ENCODE measurements at regions not wholly inside any gene's neighbourhood (a gene's known extent, or its start where the extent isn't known, plus 50 kb on each side); places are given as distances from the start of the nearest gene placed in this dataset.

GRCh38 chr5:56516035-56516434 lies 282.9 kb upstream of the ANKRD55 start:
- TF ChIP-seq CTCF (IDR thresholded peaks at IDR 0.05; ENCODE audit: poor library complexity, severe bottlenecking) (no peak), TAF1 (IDR thresholded peaks at IDR 0.05; ENCODE audit: low read depth) (no peak)
